ENCODE measurements at regions not wholly inside any gene's neighbourhood (a gene's known extent, or its start where the extent isn't known, plus 50 kb on each side); places are given as distances from the start of the nearest gene placed in this dataset.

DNA sequence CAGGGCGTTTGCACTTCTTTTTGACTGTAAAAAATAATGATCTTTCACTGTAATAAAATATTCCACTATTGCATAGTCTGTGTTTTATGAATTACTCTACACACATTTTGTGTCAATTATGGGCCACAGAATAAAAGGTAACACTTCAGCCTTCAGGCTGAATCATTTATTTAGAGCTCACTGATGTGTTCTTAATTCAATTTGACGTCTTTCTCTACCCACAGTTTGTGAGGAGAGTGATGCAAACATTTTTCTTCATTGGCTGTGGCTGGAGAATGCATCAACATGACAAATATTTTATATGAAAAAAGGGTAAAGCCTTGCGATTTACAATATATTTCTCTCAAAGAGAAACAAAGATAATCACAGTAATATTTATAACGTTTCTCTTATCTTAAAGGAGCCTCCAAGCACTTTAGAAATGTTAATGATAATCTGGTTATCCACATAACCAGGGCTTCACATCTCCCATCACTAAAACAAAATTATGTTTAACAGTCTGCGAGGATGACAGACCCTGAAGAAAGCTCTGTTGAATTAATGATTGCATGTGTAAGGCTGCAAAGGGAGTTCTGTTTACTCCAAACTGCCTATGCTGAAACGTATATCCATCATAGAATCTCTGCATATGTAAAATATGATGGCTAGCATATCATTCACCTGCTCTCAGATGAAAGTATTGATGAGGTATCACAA lies 951.3 kb downstream of the ZPLD1 start:
- Histone ChIP-seq H3K27ac (no peak overlapping the region), H3K4me2 (no peak overlapping the region), H3K4me1 (no peaks in the 10 kb centered on the region), H3K4me3 (no peak overlapping the region), H3K9me3 (no peaks in the 10 kb centered on the region)
- TF ChIP-seq HDAC2 (IDR thresholded peaks at IDR 0.05) (no peak), FOSB (CRISPR knock-in tag; IDR thresholded peaks at IDR 0.05) (no peak), ZFP36 (IDR thresholded peaks at IDR 0.05; ENCODE audit: borderline replicate concordance, partially characterized antibody) (no peak), MAFK (IDR thresholded peaks at IDR 0.05; ENCODE audit: partially characterized antibody) (no peak)
- TF ChIP-seq, protein P1, sequence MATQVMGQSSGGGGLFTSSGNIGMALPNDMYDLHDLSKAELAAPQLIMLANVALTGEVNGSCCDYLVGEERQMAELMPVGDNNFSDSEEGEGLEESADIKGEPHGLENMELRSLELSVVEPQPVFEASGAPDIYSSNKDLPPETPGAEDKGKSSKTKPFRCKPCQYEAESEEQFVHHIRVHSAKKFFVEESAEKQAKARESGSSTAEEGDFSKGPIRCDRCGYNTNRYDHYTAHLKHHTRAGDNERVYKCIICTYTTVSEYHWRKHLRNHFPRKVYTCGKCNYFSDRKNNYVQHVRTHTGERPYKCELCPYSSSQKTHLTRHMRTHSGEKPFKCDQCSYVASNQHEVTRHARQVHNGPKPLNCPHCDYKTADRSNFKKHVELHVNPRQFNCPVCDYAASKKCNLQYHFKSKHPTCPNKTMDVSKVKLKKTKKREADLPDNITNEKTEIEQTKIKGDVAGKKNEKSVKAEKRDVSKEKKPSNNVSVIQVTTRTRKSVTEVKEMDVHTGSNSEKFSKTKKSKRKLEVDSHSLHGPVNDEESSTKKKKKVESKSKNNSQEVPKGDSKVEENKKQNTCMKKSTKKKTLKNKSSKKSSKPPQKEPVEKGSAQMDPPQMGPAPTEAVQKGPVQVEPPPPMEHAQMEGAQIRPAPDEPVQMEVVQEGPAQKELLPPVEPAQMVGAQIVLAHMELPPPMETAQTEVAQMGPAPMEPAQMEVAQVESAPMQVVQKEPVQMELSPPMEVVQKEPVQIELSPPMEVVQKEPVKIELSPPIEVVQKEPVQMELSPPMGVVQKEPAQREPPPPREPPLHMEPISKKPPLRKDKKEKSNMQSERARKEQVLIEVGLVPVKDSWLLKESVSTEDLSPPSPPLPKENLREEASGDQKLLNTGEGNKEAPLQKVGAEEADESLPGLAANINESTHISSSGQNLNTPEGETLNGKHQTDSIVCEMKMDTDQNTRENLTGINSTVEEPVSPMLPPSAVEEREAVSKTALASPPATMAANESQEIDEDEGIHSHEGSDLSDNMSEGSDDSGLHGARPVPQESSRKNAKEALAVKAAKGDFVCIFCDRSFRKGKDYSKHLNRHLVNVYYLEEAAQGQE (IDR thresholded peaks at IDR 0.05): no peak
- DNase-seq (ENCODE audit: low read depth in 1 of 2, low spot score in 1 of 2) (no peak), ATAC-seq (no peak), FAIRE-seq (no peak)
- ChIA-PET POLR2A (no interaction called here), CTCF (no interaction called here)
- whole genome bisulfite sequencing (ENCODE audit: missing lambda C conversion rate): 12% methylated on average over 6 of the region's 6 CpGs

DNA sequence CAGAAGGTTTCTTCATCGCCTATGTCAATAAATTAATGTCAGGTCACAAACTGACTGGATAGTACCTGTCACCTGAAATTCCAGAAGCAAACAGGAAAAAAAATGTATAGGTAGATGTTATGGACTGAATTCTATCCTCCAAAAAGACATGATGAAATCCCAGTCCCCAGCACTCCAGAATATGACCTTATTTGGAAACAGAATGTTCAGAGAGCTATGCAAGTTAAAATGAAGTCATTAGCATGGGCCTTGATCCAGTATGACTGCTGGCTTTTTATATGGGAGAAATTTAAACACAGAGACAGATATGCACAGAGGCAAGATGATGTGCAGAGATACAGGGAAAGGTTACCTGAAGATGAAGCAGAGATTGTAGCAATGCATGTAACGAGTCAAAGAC lies 953.4 kb downstream of the ZPLD1 start:
- no peak for DNase-seq (ENCODE audit: low read depth in 1 of 2, low spot score in 1 of 2)
- no peak for FAIRE-seq
- CTCF ChIA-PET: no interaction called here
- Histone ChIP-seq H3K4me2 (no peak overlapping the region), H3K27ac (no peak overlapping the region), H3K4me3 (no peak overlapping the region), H3K9me3 (no peaks in the 10 kb centered on the region), H3K4me1 (no peaks in the 10 kb centered on the region)
- TF ChIP-seq ZSCAN20 (CRISPR knock-in tag; IDR thresholded peaks at IDR 0.05): no peak
- no peak for TF ChIP-seq JUNB (IDR thresholded peaks at IDR 0.05)
- no peak for TF ChIP-seq ZNF302 (CRISPR knock-in tag; IDR thresholded peaks at IDR 0.05)
- no peak for TF ChIP-seq KDM1A (IDR thresholded peaks at IDR 0.05; ENCODE audit: low read depth)
- TF ChIP-seq HOXB13 (CRISPR knock-in tag; IDR thresholded peaks at IDR 0.05; ENCODE audit: low read depth): no peak
- TF ChIP-seq ZC3H11A (IDR thresholded peaks at IDR 0.05): no peak
- TF ChIP-seq FOSL2 (IDR thresholded peaks at IDR 0.05): no peak
- TF ChIP-seq FOSL2 (CRISPR knock-in tag; IDR thresholded peaks at IDR 0.05): no peak
- TF ChIP-seq MYC (IDR thresholded peaks at IDR 0.05; ENCODE audit: borderline replicate concordance, low read length): no peak
- no peak for TF ChIP-seq ZFP36 (IDR thresholded peaks at IDR 0.05; ENCODE audit: borderline replicate concordance, partially characterized antibody)
- TF ChIP-seq CEBPB (IDR thresholded peaks at IDR 0.05): no peak
- TF ChIP-seq POLR2AphosphoS2 (conservative IDR thresholded peaks at IDR 0.05; ENCODE audit: low read length): no peak
- no peak for TF ChIP-seq JUN (IDR thresholded peaks at IDR 0.05)
- TF ChIP-seq NR3C1 (IDR thresholded peaks at IDR 0.05): no peak
- ATAC-seq: no peak
- POLR2A ChIA-PET: no interaction called here
- WGBS (ENCODE audit: missing lambda C conversion rate): 9% methylated on average over 2 of the region's 2 CpGs

DNA sequence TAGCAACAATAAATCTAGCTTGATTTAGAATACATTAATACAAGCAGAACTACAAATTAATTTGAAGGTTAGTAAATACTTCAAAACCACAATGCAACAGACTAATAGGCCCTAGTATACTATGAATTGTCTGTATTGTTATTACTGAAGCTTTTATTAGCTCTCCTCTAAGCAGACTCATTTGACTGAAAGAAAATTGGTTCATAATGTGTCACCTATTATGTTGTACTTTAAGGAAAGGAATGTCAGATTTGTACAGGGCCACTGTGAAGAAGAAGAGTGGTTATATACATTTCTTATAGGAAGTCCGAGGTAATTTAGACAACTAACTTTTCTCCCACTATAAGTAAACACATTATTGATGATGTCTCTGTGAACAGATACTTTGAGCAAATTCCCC lies 954.5 kb downstream of the ZPLD1 start:
- H3K9me3 ChIP-seq: no peaks in the 10 kb centered on the region
- no peak for FAIRE-seq
- ChIA-PET CTCF (no interaction called here), POLR2A (no interaction called here)
- H3K4me2 ChIP-seq: no peak overlapping the region
- no peak for TF ChIP-seq KDM1A (IDR thresholded peaks at IDR 0.05; ENCODE audit: low read depth)
- no peak for TF ChIP-seq CEBPB (IDR thresholded peaks at IDR 0.05)
- TF ChIP-seq HOXB13 (CRISPR knock-in tag; IDR thresholded peaks at IDR 0.05; ENCODE audit: low read depth): no peak
- TF ChIP-seq MAFK (IDR thresholded peaks at IDR 0.05; ENCODE audit: partially characterized antibody): no peak
- TF ChIP-seq CHD2 (IDR thresholded peaks at IDR 0.05; ENCODE audit: low read length, partially characterized antibody): no peak
- H3K27ac ChIP-seq: no peak overlapping the region
- WGBS (ENCODE audit: missing lambda C conversion rate): 5% methylated on average over 1 of the region's 1 CpG
- no peaks in the 10 kb centered on the region for H3K4me1 ChIP-seq
- H3K4me3 ChIP-seq: no peak overlapping the region
- ATAC-seq: no peak
- no peak for DNase-seq (ENCODE audit: low read depth in 1 of 2, low spot score in 1 of 2)

All from A549 (cell line).